ENCODE measurements at regions not wholly inside any gene's neighbourhood (a gene's known extent, or its start where the extent isn't known, plus 50 kb on each side); places are given as distances from the start of the nearest gene placed in this dataset.
"Not testable (repeated sequence)": the region's sequence is repeated elsewhere in the genome, so short reads cannot be mapped to it uniquely, and the experiment has no call there.

DNA sequence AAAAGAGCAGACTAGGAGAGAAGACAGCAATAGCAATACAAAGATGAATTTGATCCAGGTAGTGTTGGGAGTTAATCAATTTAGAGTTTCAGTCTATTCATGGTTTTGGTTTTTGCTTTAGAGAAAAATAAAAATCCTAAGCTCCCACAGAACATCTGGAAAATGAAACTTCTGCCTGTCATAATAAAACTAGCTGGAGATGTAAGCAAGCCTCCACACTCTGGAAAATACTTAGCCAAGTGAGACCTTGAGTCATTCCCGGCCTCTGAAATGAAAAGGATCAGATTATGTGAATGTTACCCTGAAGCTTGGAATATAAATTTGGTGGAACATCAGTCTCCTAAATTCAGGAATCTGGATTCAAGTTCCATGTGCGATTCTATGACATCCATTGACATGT lies 485.6 kb upstream of the SPRED2 start:
- intact Hi-C loops (cut with micrococcal nuclease), result no loop called here

DNA sequence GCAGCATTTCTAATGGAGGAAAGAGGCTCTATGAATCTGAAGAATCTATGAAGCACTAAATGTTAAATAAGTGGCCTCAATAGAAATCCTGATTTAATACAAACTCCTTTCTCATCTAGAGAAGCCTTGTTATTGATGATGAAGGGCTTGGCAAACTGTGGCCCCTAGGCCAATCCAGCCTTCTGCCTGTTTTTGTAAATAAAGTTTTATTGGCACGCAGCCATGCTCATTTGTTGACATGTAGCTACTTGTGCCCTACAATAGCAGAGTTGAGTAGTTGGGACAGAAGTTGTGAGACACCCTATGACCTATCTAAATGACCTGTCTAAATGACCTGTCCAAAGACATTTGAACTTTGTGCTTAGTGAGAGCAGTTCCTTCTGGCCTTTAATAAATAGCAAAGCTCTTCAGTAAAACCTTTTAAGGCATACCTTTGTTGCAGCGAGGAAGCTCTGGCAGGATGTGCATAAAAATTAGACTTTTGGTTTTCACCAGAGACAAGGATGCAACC lies 484.4 kb upstream of the SPRED2 start:
- intact Hi-C loops (cut with micrococcal nuclease), result no loop called here

GRCh38 chr2:65916177-65916576 lies 483.8 kb upstream of the SPRED2 start:
- intact Hi-C loops (cut with micrococcal nuclease), result no loop called here

DNA sequence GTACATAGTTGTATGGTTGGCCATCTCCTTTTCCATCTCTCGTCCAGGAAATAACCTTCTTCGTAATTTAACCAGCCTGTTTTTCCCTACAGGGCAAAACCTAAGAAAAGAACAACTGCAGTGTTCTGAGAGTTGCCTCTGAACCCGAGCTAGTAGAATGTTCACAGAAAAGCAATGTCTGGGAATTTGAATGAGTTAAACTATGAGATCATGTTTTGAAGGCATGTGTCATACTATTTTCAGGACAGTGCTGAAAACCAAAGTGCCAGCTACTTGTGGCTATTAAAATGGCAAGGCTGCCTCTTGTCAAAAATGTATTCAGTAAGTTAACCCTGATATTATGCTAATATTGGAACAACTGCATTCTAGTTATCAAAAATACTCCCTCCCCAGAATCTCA lies 482.9 kb upstream of the SPRED2 start:
- intact Hi-C loops (cut with micrococcal nuclease), result no loop called here

- intact Hi-C loops (cut with micrococcal nuclease), result no loop called here
Measured at GRCh38 chr2:65914244-65914786, 481.9 kb upstream of the SPRED2 start.

GRCh38 chr2:65913813-65914212 lies 481.4 kb upstream of the SPRED2 start:
- intact Hi-C loops (cut with micrococcal nuclease), result no loop called here

GRCh38 chr2:65901756-65902155 lies 469.4 kb upstream of the SPRED2 start:
- intact Hi-C loops (cut with micrococcal nuclease), result no loop called here

DNA sequence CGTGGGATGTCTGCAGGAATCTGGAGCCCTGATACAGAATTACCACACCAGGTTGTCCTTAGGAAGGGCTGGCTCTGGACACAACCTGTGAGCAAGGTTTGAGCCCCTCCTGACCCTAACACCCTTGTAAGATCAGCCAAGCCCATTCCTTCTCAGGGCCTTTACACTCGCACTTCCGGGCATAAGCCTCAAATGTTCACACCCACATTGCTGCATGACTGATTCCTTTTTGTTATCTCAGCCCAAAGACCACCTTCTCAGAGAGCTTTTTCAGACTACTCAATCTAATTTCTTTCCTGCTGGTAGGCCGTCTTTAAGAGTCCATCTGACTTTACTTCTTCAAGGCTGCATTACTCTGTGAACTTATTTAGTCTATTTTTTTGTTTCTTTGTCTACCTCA lies 464.0 kb upstream of the SPRED2 start:
- intact Hi-C loops (cut with micrococcal nuclease), result no loop called here

DNA sequence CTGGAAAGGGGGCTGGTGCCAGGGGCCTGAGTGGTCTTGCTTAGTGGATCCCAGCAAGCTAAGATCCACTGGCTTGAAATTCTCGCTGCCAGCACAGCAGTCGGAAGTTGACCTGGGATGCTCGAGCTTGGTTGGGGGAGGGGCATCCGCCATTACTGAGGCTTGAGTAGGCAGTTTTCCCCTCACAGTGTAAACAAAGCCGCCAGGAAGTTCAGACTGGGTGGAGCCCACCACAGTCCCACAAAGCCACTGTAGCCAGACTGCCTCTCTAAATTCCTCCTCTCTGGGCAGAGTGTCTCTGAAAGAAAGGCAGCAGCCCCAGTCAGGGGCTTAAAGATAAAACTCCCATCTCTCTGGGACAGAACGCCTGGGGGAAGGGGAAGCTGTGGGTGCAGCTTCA lies 457.7 kb upstream of the SPRED2 start:
- intact Hi-C loops (cut with micrococcal nuclease), result not testable (repeated sequence)

DNA sequence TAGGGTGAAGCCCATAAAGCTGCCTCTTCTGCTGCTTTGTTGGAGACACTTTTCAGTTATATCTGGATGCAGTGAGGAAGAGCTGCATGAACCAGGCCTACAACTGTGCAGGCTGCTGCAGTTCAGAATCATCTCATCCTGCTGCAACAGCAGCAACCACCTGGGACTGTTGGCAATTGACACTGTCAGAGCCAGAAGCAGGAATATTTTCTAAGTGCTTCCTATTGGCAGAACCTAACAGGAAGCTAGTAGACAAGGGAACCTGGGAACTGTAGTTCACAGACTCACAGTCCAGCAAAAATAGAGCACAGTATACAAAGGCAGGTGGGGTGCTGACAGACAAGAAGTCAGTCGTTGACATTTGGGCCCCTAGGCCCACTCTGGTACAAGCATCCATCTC lies 452.9 kb upstream of the SPRED2 start:
- intact Hi-C loops (cut with micrococcal nuclease), result no loop called here

- intact Hi-C loops (cut with micrococcal nuclease), result no loop called here
Measured at GRCh38 chr2:65881592-65881991, 449.2 kb upstream of the SPRED2 start.

- intact Hi-C loops (cut with micrococcal nuclease), result no loop called here
Measured at GRCh38 chr2:65880436-65880835, 448.0 kb upstream of the SPRED2 start.

DNA sequence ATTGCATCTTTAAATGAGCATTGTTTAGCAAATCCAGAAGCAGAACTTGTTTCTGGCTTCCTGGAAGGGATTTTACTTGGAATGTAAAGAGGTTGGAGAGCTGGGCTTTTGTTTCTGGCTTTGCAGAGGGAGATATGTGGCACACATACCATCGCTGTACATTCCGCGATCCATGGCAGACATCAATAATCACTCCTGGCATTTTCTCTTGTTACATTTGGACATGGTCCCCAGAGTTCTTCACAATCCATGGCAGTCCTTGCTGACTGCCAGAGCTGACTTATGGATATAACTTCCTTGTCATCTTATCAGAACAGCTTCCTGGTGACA lies 445.6 kb upstream of the SPRED2 start:
- intact Hi-C loops (cut with micrococcal nuclease), result no loop called here

DNA sequence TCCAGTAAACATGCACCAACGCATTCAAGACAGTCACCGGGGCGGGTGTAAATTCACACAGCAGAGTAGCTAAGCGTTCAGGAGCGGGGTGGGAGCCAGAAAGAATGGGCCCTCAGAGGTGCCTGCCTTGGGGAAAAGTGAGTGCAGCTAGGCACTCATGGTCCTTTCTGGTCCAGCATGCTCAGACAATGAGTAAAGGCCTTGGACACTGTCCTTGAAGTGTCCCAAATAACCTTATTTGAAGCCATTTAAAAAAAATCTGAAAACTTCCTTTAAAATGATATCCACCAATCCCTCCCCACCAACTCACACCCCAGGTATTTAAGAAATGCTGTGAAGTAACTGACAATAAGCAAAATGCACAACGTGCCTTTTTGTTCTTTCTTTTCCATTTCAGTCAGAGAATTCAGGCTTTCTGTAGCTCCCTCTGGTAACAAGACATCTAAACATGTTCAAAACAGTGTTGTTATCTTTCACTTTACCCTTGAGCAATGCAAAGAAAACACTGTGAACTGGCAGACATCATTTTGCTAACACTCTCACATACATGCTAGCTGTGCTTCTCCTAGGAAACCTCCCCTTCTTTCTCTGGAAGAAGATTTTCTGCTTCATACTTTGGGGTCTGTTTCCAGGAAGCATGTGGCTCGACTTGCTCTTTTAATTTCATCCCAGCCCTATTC lies 445.1 kb upstream of the SPRED2 start:
- intact Hi-C loops (cut with micrococcal nuclease), result no loop called here

DNA sequence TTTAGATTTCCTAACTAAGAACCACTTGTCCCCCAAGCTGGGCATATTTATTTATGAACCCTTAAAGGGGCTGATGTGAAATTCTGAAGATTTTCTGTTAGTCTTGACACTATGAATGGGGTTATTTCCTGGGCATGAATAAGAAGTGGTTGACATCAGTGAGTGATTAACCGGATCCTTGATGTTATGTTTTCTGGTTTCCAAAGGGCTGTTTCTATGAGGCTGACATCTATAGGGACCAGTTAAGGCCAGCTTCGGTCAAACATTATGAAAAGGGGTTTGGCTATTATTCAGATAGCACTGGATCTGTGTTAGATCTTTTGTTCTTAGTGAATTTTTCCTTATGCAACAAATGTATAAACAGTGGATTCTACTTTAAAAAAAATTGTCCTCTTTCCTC lies 443.7 kb upstream of the SPRED2 start:
- intact Hi-C loops (cut with micrococcal nuclease), result no loop called here

GRCh38 chr2:65870826-65871225 lies 438.4 kb upstream of the SPRED2 start:
- intact Hi-C loops (cut with micrococcal nuclease), result no loop called here

DNA sequence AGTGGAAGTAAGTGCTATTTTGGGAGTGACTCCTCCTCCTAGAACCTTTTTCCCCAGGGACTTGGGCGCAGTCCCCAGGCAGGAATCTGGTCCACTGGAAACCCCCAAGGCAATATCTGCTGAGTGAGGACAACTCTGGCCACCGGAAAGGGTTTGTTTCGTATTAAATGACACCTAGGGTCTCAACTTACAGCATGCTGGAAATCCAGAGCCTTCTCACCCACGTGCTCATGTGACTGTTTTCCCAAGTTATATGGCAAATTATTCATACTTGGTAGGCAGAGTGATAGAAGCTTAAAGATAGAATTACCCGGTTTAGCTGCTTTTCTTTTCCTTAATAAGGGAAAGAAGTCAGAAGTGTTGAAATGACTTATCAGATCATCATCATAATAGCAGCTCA lies 436.9 kb upstream of the SPRED2 start:
- intact Hi-C loops (cut with micrococcal nuclease), result no loop called here

DNA sequence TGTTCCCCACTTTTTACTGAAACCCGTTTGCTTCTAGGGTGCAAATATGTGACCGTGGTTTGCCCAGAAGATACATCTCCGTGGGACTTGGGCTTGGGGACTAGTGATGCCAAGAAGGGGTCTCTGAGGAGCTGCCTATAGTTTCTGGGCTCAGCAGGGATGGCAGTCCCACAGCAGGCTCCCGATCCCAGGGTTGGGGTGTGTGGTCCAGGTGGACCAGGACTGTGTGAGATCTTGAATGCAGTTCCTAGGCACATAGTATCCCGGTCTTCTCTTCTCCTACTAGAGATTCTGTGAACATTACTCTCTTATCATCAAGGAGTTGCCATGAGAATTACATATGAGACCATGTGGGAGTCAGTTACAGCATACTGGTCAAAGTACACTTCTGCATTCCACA lies 435.8 kb upstream of the SPRED2 start:
- intact Hi-C loops (cut with micrococcal nuclease), result no loop called here

DNA sequence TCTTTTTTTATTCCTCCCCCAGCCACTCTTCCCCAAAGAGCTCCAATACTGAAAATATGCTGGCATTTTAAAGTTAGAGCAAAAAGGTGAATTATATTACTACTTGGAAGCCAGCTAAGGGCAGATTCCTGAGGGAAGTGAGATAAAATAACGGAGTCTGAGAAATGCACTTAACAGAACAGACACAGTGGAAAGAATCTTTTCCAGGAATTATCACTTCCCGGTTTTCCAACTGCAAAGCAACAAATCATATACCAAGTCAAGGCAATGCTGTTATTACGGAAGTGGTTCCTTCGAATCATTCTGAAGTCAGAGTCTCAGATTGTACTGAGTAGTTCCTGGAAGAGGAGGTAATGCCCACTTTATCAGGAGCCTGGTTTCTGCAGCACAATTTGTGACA lies 435.0 kb upstream of the SPRED2 start:
- intact Hi-C loops (cut with micrococcal nuclease), result no loop called here

DNA sequence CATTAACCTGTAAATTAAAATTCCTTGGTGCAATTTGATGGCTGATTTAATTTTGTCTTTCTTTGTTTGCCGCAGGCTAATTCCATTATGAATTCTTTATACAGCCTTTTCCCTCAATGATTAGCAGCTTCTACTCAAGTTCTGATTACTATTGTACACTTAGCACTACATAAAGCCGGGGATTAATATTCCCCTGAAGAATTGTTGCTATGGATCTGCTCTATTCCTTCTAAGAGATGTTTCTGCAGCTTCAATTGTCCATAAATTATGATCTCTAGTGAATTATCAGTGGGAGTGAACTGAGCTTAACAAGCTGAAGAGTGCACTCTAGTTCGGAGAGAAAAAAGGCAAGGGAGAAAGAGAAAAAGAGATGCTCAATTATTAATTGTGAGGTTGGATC lies 433.7 kb upstream of the SPRED2 start:
- intact Hi-C loops (cut with micrococcal nuclease), result no loop called here

DNA sequence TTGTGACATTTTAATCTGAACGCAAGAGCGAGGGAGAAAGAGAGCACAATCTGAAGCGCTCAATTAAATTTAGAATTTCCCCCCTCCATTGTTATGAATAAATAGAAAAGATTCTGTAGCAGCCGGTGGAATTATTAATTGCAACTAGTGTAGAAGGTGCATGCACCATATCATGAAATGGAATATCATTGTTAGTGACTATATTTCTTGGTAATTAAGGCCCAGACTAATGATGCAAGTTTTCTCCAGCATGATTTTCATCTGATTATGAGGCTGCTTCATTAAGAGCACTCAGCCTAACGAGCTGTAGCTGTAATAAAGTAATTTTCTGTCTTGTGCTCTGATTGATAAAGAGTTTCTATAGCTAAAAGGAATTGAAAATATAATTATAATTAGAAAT lies 432.2 kb upstream of the SPRED2 start:
- intact Hi-C loops (cut with micrococcal nuclease), result no loop called here

GRCh38 chr2:65863713-65864112 lies 431.3 kb upstream of the SPRED2 start:
- intact Hi-C loops (cut with micrococcal nuclease), result no loop called here

DNA sequence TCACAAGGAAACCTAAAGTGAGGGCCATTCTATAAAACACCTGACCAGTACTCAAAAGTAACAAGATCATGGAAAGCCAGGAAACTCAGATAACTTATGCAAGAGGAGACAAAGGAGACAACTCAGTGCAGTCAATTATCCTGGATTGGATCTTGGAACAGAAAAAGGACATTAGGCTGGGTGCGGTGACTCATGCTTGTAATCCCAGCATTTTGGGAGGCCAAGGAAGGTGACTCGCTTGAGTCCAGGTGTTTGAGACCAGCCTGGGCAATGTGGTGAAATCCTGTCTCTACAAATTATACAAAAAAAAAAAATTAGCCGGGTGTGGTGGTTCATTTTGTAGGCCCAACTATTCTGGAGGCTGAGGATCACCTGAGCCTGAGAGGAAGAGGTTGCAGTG lies 424.5 kb upstream of the SPRED2 start:
- intact Hi-C loops (cut with micrococcal nuclease), result no loop called here

DNA sequence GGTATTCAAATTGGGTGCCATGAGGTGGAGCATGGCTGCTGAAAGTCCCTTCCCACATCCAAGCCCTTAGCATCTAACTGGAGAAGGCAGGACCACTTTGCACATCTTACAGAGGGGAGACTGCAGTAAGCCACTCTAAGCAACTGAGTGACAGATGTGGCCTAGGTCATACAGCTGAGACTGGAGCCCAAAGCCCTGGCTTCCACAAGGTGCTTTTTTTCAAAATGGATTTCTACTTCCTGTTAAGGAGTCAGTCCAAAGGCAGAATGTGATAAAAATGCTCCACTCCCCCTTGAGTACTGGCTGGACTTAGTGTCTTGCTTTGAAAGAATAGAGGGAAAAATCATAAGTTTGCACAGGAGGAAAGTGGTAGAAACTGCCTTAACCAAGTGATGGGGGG lies 424.0 kb upstream of the SPRED2 start:
- intact Hi-C loops (cut with micrococcal nuclease), result no loop called here

Measured in T-helper 2 cell treated with Interferon-gamma antibody and Interleukin-4, amounts not matched to agents 100 ng/mL and 5 ng/mL, for 36 hours (primary cell).